IMR-90 (cell line): ENCODE measurements at regions not wholly inside any gene's neighbourhood (a gene's known extent, or its start where the extent isn't known, plus 50 kb on each side); places are given as distances from the start of the nearest gene placed in this dataset.

Experiments
- ATAC-seq: fragments of 200-7000 bp; cut with Tn5 transposase; 2 replicates; pipeline ENCODE4 v1.9.1; 2020; ENCODE audit warnings: low read depth, mild to moderate bottlenecking, moderate library complexity
- BruUV-seq: library from RNA; stranded (reverse); fragments of 400-500 nt; replicated peaks from 2 replicates; lab custom pipeline; 2021; lab: Mats Ljungman, UMichigan
- CTCF ChIA-PET: fragments of 300-600 bp; formaldehyde crosslinking; extraction: SDS; loops from one replicate; lab custom pipeline; 2021; ENCODE audit warnings: antibody characterized with exemption; lab: Yijun Ruan, JAX
- POLR2A ChIA-PET: fragments of 300-600 bp; sonication (Branson Sonifier 250); formaldehyde crosslinking; loops from one replicate; lab custom pipeline; 2022; ENCODE audit warnings: antibody characterized with exemption; ENCODE audit not compliant: unreplicated experiment; lab: Charles Lee
- DNase-seq: peaks from one replicate; pipeline ENCODE4 v3.0.0; 2013
- H2AFZ ChIP-seq: replicated peaks from 2 replicates; pipeline ENCODE3; 2013; ENCODE audit warnings: low read length, mild to moderate bottlenecking; ENCODE audit not compliant: poor library complexity
- H2AK5ac ChIP-seq: 2 replicates; pipeline ENCODE4 v1.6.1; 2013; ENCODE audit warnings: low read depth, low read length, inconsistent platforms
- H2AK9ac ChIP-seq: replicated peaks from 2 replicates; pipeline ENCODE3; 2013; ENCODE audit warnings: mild to moderate bottlenecking, low read depth, low read length, moderate library complexity; ENCODE audit not compliant: poor library complexity
- H2BK120ac ChIP-seq: 2 replicates; pipeline ENCODE4 v1.6.1; 2013; ENCODE audit warnings: low read depth, low read length, inconsistent platforms
- H2BK15ac ChIP-seq: 3 replicates; pipeline ENCODE4 v1.6.1; 2013; ENCODE audit warnings: low read depth, low read length, inconsistent platforms
- H2BK20ac ChIP-seq: 2 replicates; pipeline ENCODE4 v1.6.1; 2013; ENCODE audit warnings: low read depth, mild to moderate bottlenecking, inconsistent platforms, low read length, moderate library complexity
- H2BK5ac ChIP-seq: 2 replicates; pipeline ENCODE4 v1.6.1; 2013; ENCODE audit warnings: mild to moderate bottlenecking, low read depth, low read length, inconsistent platforms; ENCODE audit not compliant: poor library complexity, severe bottlenecking
- H3K14ac ChIP-seq: replicated peaks from 2 replicates; pipeline ENCODE4 v1.6.1; 2013; ENCODE audit warnings: low read depth, low read length, inconsistent platforms
- H3K18ac ChIP-seq: 2 replicates; pipeline ENCODE4 v1.6.1; 2013; ENCODE audit warnings: low read depth, low read length, control low read depth
- H3K23ac ChIP-seq: 2 replicates; pipeline ENCODE4 v1.6.1; 2013; ENCODE audit warnings: low read depth, low read length, inconsistent platforms
- H3K27ac ChIP-seq: 2 replicates; pipeline ENCODE4 v1.5.1; 2013; ENCODE audit warnings: mild to moderate bottlenecking, control low read depth, low read length; ENCODE audit not compliant: insufficient read depth
- H3K27me3 ChIP-seq: 2 replicates; pipeline ENCODE4 v1.6.1; 2013; ENCODE audit warnings: low read length; ENCODE audit not compliant: control insufficient read depth, insufficient read depth
- H3K36me3 ChIP-seq: 2 replicates; pipeline ENCODE4 v1.6.1; 2013; ENCODE audit warnings: low read length, mixed read lengths; ENCODE audit not compliant: control insufficient read depth, insufficient read depth
- H3K4ac ChIP-seq: 2 replicates; pipeline ENCODE4 v1.6.1; 2013; ENCODE audit warnings: low read depth, low read length, inconsistent platforms
- H3K4me1 ChIP-seq: 2 replicates; pipeline ENCODE4 v1.6.1; 2013; ENCODE audit warnings: low read length, mixed read lengths; ENCODE audit not compliant: control insufficient read depth, insufficient read depth
- H3K4me2 ChIP-seq: 2 replicates; pipeline ENCODE4 v1.6.1; 2013; ENCODE audit warnings: low read depth, mild to moderate bottlenecking, control low read depth, low read length, moderate library complexity
- H3K4me3 ChIP-seq: 2 replicates; pipeline ENCODE4 v1.5.1; 2013; ENCODE audit warnings: low read depth, mild to moderate bottlenecking, control low read depth, low read length, moderate library complexity; ENCODE audit not compliant: insufficient read depth
- H3K56ac ChIP-seq: 2 replicates; pipeline ENCODE4 v1.6.1; 2013; ENCODE audit warnings: low read length, inconsistent platforms; ENCODE audit not compliant: insufficient read depth; ENCODE audit errors: extremely low read depth
- H3K79me1 ChIP-seq, 2 experiments: 2 replicates each; pipeline ENCODE4 v1.6.1; 2013; ENCODE audit warnings: low read length in 2 of 2, inconsistent platforms in 1 of 2, low read depth in 1 of 2
- H3K9ac ChIP-seq: 2 replicates; pipeline ENCODE4 v1.6.1; 2013; ENCODE audit warnings: low read depth, low read length, control low read depth
- H3K9me1 ChIP-seq: 2 replicates; pipeline ENCODE4 v1.6.1; 2013; ENCODE audit warnings: low read length, inconsistent platforms; ENCODE audit not compliant: insufficient read depth
- H3K9me3 ChIP-seq: 2 replicates; pipeline ENCODE4 v1.6.1; 2013; ENCODE audit warnings: low read length; ENCODE audit not compliant: control insufficient read depth, insufficient read depth
- H4K20me1 ChIP-seq: 2 replicates; pipeline ENCODE4 v1.6.1; 2013; ENCODE audit warnings: low read length, inconsistent platforms; ENCODE audit not compliant: insufficient read depth
- H4K5ac ChIP-seq: 2 replicates; pipeline ENCODE4 v1.6.1; 2013; ENCODE audit warnings: mild to moderate bottlenecking, low read depth, low read length, control low read depth
- H4K8ac ChIP-seq, 2 experiments: 2 replicates each; pipeline ENCODE4 v1.6.1; 2013; ENCODE audit warnings: low read depth in 2 of 2, low read length in 2 of 2, control low read depth in 1 of 2, inconsistent platforms in 1 of 2
- H4K91ac ChIP-seq: 2 replicates; pipeline ENCODE4 v1.6.1; 2013; ENCODE audit warnings: low read depth, low read length, inconsistent platforms; ENCODE audit not compliant: insufficient read depth
- BHLHE40 ChIP-seq: fragments of 150-350 bp; IDR thresholded peaks from 2 replicates; pipeline ENCODE4 v1.6.1; 2016; ENCODE audit warnings: mild to moderate bottlenecking, low read depth, low read length
- CEBPB ChIP-seq: IDR thresholded peaks from 2 replicates; pipeline ENCODE4 v1.6.1; 2012; ENCODE audit warnings: low read depth, low read length, improper control_type of control experiment
- CHD1 ChIP-seq: IDR thresholded peaks from 2 replicates; pipeline ENCODE4 v1.6.1; 2012; ENCODE audit warnings: low read depth, low read length, improper control_type of control experiment
- MAFK ChIP-seq: IDR thresholded peaks from 2 replicates; pipeline ENCODE4 v1.6.1; 2012; ENCODE audit warnings: low read depth, low read length, improper control_type of control experiment
- RCOR1 ChIP-seq: IDR thresholded peaks from 2 replicates; pipeline ENCODE4 v1.6.1; 2012; ENCODE audit warnings: mild to moderate bottlenecking, low read length, improper control_type of control experiment; ENCODE audit not compliant: insufficient replicate concordance
- USF2 ChIP-seq: fragments of 150-350 bp; IDR thresholded peaks from 2 replicates; pipeline ENCODE4 v1.6.1; 2017; ENCODE audit warnings: mild to moderate bottlenecking, antibody characterized with exemption, low read length, low read depth
- WGBS, 2 experiments: methylation state at CpG; one replicate each; pipeline versions ENCODE4 v1.1.5 to v1.1.7; 2013; ENCODE audit warnings: missing lambda C conversion rate in 2 of 2; ENCODE audit not compliant: insufficient read length in 1 of 2; ENCODE audit errors: extremely low coverage in 2 of 2; 5-methylcytosine and 5-hydroxymethylcytosine counted together
- dilution Hi-C: fragments of 300-500 bp; cut with HindIII; formaldehyde crosslinking; loops from one replicate; pipeline ENCODE4 v1.14.3; 2018; ENCODE audit warnings: low sequenced_read_pairs; ENCODE audit not compliant: unreplicated experiment
- in situ Hi-C: fragments of 300-500 bp; cut with MboI; formaldehyde crosslinking; loops from 3 replicates; pipeline ENCODE4 v1.14.3; 2019; ENCODE audit warnings: low sequenced_read_pairs, inconsistent platforms, mixed read lengths
- intact Hi-C: fragments of 100-400 bp; cut with micrococcal nuclease; formaldehyde crosslinking; loops from 2 replicates; pipeline ENCODE4 v1.10.0; 2022
- TF ChIP-seq, protein P1 (sequence below): fragments of 150-350 bp; IDR thresholded peaks from 2 replicates; pipeline ENCODE4 v1.6.1; 2016; ENCODE audit warnings: low read depth, mild to moderate bottlenecking, low read length, moderate library complexity, borderline replicate concordance
- TF ChIP-seq, protein P2 (sequence below): conservative IDR thresholded peaks from 2 replicates; pipeline ENCODE4 v1.5.1; 2012; ENCODE audit warnings: mild to moderate bottlenecking, low read depth, low read length, improper control_type of control experiment

- H2AK9ac ChIP-seq = no peak overlapping the region
- WGBS, 2 experiments = no CpG with 5 or more reads among the region's 3 CpGs
- peak overlapping the region; percentile 6; the same call in 1 of the 2 replicates for H2AK5ac ChIP-seq
- peak overlapping the region; percentile 76 for H3K4ac ChIP-seq
- H4K20me1 ChIP-seq = no peaks in the 10 kb centered on the region
- H3K27me3 ChIP-seq = no peaks in the 10 kb centered on the region
- no peak for TF ChIP-seq CHD1
- TF ChIP-seq, protein P1, sequence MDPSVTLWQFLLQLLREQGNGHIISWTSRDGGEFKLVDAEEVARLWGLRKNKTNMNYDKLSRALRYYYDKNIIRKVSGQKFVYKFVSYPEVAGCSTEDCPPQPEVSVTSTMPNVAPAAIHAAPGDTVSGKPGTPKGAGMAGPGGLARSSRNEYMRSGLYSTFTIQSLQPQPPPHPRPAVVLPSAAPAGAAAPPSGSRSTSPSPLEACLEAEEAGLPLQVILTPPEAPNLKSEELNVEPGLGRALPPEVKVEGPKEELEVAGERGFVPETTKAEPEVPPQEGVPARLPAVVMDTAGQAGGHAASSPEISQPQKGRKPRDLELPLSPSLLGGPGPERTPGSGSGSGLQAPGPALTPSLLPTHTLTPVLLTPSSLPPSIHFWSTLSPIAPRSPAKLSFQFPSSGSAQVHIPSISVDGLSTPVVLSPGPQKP = no peak
- TF ChIP-seq MAFK = no peak
- TF ChIP-seq BHLHE40 = no peak
- no peak for TF ChIP-seq CEBPB
- TF ChIP-seq USF2 = no peak
- TF ChIP-seq, protein P2, sequence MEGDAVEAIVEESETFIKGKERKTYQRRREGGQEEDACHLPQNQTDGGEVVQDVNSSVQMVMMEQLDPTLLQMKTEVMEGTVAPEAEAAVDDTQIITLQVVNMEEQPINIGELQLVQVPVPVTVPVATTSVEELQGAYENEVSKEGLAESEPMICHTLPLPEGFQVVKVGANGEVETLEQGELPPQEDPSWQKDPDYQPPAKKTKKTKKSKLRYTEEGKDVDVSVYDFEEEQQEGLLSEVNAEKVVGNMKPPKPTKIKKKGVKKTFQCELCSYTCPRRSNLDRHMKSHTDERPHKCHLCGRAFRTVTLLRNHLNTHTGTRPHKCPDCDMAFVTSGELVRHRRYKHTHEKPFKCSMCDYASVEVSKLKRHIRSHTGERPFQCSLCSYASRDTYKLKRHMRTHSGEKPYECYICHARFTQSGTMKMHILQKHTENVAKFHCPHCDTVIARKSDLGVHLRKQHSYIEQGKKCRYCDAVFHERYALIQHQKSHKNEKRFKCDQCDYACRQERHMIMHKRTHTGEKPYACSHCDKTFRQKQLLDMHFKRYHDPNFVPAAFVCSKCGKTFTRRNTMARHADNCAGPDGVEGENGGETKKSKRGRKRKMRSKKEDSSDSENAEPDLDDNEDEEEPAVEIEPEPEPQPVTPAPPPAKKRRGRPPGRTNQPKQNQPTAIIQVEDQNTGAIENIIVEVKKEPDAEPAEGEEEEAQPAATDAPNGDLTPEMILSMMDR = no peak
- no peak for TF ChIP-seq RCOR1
- intact Hi-C loops = loop anchor here (5.0 kb wide), 5 partner anchors 34 to 546 kb away; no protein-coding TSS in a partner anchor
- peaks cover 8% of the 10 kb centered on the region for H3K4me1 ChIP-seq
- H4K91ac ChIP-seq = peak overlapping the region; percentile 93
- peak overlapping the region; percentile 81; the same call in 1 of the 2 replicates for H3K23ac ChIP-seq
- dilution Hi-C loops = no loop called here
- ATAC-seq (no peak), DNase-seq (no peak)
- peak overlapping the region; percentile 59 for H4K5ac ChIP-seq
- peak overlapping the region; percentile 99 for H3K18ac ChIP-seq
- H3K4me2 ChIP-seq = no peak overlapping the region
- in situ Hi-C loops = loop anchor here (5.0 kb wide), 1 partner anchor 681 kb away; the partner anchor contains the start of gene IRS1
- ChIA-PET POLR2A (no interaction called here), CTCF (no interaction called here)
- H2BK15ac ChIP-seq = peak overlapping the region; percentile 82; the same call in 2 of the 3 replicates
- peak overlapping the region; percentile 99 for H2BK20ac ChIP-seq
- H3K9me1 ChIP-seq = peaks cover 4% of the 10 kb centered on the region
- H3K56ac ChIP-seq = 0 out of 2 replicates have a peak overlapping the region, but pooled peaks have one; percentile 70
- no peaks in the 10 kb centered on the region for H3K36me3 ChIP-seq
- no peak overlapping the region for H3K4me3 ChIP-seq
- H3K27ac ChIP-seq = peak overlapping the region; percentile 69; the same call in 1 of the 2 replicates
- H3K14ac ChIP-seq = peak overlapping the region; percentile 38; the same call in 1 of the 2 replicates
- peak overlapping the region; percentile 66 to 88; a peak in 3 of 4 replicates for H4K8ac ChIP-seq
- peak overlapping the region; percentile 78 for H2BK120ac ChIP-seq
- BruUV-seq = no TSS peak
- H2BK5ac ChIP-seq = peak overlapping the region; percentile 99
- H2AFZ ChIP-seq = no peak overlapping the region
- no peaks in the 10 kb centered on the region for H3K9me3 ChIP-seq
- H3K79me1 ChIP-seq = peaks cover 0 to 7% of the 10 kb centered on the region in 2 experiments; a peak in 2 of 4 replicates
- H3K9ac ChIP-seq = no peak overlapping the region
Observed at GRCh38 chr2:226116346-226116745, 683.3 kb downstream of the IRS1 start.
